ENCODE measurements at regions not wholly inside any gene's neighbourhood (a gene's known extent, or its start where the extent isn't known, plus 50 kb on each side); places are given as distances from the start of the nearest gene placed in this dataset.

- DNase-seq, result no peak
Measured at GRCh38 chr10:1911771-1912170, 174.4 kb upstream of the ADARB2 start.

DNA sequence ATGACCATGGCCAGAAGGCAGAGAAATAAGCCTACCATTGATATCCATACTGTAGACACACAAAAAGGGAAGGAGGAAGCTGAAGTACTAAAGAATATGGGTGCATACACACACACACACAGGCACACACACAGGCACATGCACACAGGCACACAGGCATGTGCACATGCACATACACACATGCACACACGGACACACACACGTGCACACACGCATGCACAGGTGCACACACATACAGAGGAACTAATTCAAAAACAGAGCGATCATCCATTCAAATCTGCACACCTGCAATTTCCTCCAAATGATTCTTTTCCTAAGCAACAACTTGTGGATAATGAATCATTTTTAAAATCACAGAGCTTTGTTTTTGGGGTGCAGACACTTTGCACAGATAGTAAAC is 166.7 kb upstream of the ADARB2 start:
- DNase-seq, result no peak

DNA sequence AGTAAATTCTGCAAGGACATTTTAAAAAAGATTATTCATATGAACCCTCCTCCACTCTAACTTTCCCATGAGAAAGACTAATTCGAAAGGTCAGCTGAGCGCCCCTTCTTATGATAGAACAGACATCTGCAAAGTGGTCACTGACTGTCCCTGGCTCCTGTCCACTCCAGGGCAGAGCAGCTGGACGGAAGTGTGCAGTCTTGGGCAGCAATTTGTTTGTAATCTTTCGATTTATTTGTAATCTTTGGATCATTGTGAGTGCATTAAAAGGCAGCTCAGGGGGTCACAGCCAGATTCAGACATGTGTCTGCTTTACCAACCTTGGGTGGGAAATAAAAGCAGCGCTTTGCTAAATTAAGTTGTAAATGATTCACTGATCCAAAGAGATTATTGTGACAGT is 158.8 kb upstream of the ADARB2 start:
- no peak for DNase-seq

GRCh38 chr10:1895691-1896090 is 158.4 kb upstream of the ADARB2 start:
- DNase-seq, result no peak

GRCh38 chr10:1894912-1895311 is 157.6 kb upstream of the ADARB2 start:
- DNase-seq, result no peak

- no peak for DNase-seq
Measured at GRCh38 chr10:1893941-1894340, 156.6 kb upstream of the ADARB2 start.

GRCh38 chr10:1886039-1886438 is 148.7 kb upstream of the ADARB2 start:
- no peak for DNase-seq

DNA sequence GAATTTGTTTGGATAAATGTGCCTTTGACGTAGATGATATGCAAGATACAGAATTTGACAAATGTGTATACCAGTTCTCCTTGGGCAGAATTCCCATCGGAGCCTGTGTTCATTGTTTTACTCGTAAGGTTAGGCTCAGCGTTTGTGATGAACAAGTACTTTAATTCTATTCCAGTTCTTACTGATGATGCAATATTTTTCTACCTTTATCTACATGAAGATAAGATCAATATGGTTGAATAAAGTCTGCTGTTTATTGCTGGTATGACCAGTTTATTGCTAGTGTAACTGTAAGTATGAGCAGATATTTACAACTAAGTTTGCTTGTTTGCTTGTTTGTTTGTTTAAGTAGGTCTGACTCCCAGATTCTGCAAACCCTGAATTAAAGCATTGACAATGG is 145.4 kb upstream of the ADARB2 start:
- DNase-seq, result no peak

DNA sequence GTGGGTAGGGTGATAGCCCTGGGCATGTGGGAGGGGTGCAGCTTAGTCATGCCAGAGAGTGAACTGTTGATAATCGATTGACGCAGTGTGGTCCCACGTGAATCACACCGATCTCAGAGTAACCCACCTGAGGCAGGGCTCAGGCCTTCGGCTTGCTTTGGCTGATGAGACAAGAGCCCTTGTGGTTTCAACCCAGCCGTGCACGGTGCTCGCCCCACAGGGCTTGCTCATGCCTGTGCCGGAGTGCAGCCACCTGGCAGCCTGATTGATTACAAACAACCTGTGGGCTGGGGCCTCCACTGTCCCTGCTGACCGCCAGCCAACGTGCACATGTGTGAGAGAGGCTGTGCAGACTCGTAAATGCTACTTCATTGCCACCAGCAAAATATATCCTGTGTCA is 144.9 kb upstream of the ADARB2 start:
- no peak for DNase-seq

- no peak for DNase-seq
Measured at GRCh38 chr10:1881636-1882035, 144.3 kb upstream of the ADARB2 start.

DNA sequence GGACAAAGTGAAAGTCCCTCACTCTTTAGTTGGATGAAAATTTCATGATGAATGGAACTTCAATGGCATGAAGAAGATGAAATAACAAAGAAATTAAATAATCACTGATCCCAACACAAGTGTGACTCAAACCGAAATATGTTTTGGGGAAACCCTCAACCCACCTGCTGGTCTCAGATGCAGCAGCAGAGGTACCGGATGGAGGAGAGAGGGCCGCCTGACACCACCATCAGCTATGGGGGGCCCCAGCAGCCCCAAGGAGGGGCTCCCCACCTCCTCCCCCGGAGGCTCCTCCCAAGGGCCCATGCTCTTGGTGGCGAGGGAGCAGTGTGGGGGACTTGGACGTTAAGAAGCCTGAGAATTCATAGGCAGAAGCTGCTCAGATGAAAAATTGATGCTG is 137.2 kb upstream of the ADARB2 start:
- DNase-seq, result no peak

DNA sequence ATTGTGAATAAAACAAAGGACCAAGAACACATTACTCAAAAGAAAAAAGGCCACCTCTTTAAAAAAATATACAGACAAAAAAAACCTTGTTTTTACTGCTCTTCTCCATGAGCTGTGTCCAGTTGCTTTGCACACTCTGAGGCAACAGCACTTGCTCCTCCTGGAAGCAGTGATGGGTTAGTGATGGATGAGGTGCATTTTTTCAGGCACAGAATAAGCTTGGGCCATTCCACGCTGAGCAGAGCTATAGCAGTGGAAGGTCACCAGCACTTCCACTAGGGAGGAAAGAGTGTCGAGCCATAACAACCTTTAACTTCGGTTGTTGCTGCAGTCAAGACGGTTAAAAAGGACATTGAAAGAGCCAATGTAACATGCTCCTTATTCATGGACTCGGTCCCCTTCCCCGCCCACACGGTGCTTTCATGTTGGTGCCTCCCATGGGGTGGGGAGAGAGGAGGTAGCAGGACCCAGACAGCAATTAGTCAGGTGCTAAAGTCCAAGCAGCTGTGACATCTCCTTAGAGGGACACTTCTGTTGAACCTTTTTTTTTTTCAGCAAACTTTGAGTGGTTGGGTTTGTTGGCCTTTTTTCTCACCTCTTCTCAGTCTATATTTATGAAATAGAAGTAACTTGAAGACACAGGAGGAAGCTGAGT is 136.5 kb upstream of the ADARB2 start:
- DNase-seq, result no peak

DNA sequence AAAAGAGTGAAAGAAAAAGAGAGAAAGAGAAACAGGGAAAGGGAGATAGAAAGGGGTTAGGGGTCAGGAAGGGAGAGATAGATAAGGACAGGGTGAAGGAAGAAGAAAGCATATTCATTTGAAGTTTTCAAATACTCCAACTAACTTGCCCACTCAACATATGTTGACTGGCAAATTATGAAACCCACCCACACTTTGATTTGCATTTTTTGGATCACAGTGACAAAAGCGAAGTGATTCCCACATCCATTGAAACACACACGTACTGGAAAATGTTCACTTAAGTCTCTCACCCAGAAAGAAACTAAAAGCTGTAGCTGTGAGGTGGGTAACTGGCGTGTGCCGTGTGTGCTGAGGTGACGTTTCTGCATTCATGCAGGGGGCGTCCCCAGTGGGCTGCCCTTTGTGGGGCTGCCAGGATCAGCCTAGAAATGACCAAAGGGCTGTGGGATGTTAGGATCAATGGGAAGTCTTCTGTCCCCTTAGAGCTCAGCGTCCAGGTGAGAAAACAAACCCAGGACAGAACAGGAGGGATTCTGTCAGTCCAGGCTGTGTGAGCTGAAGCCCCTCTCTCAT is 134.9 kb upstream of the ADARB2 start:
- DNase-seq, result no peak

DNA sequence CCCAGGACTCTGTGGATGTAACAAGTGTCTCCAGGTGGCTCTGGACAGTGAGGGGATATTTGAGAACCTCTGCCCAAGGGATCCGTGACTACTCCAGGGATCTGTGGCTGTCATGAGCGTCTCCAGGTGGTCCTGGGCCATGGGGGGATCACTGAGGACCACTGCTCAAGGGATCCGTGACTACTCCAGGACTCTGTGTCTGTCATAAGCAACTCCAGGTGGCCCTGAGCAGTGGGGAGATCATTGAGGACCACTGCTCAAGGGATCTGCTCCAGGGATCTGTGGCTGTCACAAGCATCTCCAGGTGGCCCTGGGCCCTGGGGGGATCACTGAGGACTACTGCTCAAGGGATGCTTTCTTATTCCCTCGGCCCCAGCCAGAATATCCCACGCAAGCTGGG is 133.2 kb upstream of the ADARB2 start:
- DNase-seq, result no peak

DNA sequence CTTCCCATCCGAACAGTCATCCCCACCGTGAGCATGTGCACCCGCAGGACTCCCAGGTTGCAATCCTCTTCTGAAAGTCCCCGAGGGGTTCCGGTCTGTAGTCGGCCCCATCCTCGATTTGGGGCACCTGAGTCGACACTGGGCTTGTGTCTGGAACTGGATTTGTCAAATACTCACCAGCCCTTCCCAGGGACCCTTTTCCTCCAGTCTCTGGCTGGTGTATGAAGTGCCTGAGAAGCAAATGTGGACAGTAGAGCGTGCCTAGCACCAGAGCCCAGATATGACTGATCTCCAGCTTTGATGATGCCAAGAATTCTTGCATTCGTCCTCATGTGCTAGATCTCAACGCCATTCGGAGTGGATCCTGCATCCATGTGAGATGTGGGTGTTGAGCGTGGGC is 132.5 kb upstream of the ADARB2 start:
- DNase-seq, result no peak

GRCh38 chr10:1860351-1860750 is 123.0 kb upstream of the ADARB2 start:
- no peak for DNase-seq

GRCh38 chr10:1858547-1858946 is 121.2 kb upstream of the ADARB2 start:
- DNase-seq, result no peak

DNA sequence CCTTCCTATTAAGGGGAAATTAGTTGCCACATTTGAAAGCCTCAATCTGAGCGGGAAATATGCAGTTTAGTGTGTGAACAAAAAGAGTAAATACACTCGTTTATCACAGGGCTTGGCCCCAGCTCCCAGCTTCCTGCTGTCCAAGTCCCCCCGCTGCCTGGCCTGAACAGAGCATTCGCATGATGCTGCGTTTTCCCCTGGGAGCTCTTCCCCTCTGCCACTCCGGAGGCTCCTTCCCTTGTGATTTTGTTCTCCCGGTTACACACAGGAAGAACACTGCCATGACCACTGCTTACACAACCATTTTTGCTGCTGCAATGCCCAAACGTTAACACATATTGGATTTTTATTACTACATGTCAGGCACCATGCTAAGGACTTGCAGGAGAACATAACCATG is 120.7 kb upstream of the ADARB2 start:
- DNase-seq, result no peak

- no peak for DNase-seq
Measured at GRCh38 chr10:1855911-1856310, 118.6 kb upstream of the ADARB2 start.

DNA sequence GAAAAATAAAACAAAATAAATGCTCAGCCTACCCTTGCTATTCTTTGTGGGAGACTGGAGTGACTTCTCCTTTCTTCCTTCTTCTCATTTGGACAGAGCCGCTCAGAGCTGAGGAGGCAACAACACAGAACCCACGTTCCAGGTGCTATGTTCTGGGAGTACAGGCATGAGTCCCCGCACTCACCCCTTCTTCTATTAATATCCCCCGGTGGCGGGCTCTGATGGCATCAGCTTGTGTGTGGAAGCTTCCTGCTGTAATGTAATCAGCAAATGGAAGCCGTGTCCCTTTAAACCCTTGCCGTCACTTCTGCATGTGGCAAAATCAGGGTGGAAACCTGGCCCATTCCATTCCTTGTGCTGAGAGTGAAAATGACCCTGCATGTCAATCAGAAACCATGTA is 116.9 kb upstream of the ADARB2 start:
- no peak for DNase-seq

- DNase-seq, result no peak
Measured at GRCh38 chr10:1853801-1854200, 116.5 kb upstream of the ADARB2 start.

GRCh38 chr10:1852841-1853240 is 115.5 kb upstream of the ADARB2 start:
- no peak for DNase-seq

DNA sequence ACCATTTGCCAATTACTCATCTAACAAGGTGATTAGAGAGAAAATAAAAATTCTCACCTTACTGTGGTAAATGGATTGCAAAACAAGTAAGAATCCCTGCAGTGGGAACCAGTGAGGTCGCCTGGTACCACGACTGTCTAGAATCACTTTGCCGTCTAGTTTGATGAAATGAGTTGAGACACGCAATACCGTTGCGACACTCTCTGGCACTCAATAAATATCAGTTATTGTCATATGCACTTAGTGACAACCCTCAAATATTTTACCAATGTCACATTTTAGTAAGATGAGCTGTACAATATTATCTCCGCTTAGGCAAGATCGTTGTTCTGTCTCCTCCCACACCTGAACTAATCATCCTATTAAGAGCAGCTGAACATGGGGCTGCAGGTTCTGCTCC is 114.4 kb upstream of the ADARB2 start:
- DNase-seq, result no peak

DNA sequence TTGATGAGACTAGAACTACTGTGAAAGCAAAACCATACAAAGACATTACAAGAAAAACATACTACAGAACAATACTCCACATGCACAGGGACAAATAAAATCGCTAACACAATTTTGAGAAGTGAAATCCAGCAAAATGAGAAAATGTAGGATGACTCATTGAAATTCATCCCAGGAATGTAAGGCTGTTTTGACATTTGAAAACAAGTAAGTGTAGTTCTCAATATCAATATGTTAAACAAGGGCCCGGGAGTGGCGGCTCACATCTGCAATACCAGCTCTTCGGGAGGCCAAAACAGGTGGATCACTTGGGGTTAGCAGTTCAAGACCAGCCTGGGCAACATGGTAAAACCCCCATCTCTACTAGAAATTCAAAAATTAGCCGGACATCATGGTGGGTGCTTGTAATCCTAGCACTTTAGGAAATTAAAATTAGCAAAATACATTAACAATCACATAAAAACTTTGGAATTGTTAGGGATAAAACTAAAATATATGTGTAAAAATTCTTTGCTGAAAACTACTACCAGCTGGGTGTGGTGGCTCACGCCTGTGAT is 113.7 kb upstream of the ADARB2 start:
- no peak for DNase-seq

DNA sequence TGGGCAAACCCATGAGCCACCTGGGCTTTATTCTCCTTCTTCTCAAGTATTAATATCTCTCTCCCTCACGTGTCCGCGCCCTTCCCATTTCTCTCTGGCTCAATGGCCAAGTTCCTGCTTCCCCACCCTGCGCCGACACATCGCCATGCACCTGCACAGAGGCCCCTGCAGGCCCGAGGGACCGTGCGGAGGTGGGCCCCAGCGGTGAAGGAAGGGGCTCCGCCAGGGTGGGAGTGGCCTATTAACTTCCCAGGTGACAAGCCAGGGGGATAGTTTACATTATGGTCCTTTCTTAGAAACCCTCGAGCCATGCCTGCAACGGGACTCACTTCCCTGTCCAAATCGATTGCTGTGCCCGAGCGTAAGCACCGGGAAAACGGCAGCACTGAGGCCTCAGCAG is 110.0 kb upstream of the ADARB2 start:
- DNase-seq, result no peak
